CD4-positive, alpha-beta memory T cell (primary cell): ENCODE measurements at regions not wholly inside any gene's neighbourhood (a gene's known extent, or its start where the extent isn't known, plus 50 kb on each side); places are given as distances from the start of the nearest gene placed in this dataset.

Experiments
- CTCF ChIA-PET: fragments of 350-600 bp; sonication (Branson Sonifier 250); formaldehyde crosslinking; loops from one replicate; lab custom pipeline; 2021; ENCODE audit warnings: inconsistent platforms; ENCODE audit not compliant: partially characterized antibody; lab: Charles Lee
- POLR2A ChIA-PET: fragments of 350-600 bp; sonication (Branson Sonifier 250); formaldehyde crosslinking; loops from one replicate; lab custom pipeline; 2021; ENCODE audit not compliant: partially characterized antibody; lab: Charles Lee
- DNase-seq, 5 donors: peaks; one replicate each; pipeline versions ENCODE4 v3.0.0 to v3.0.0-alpha.2; 2020 to 2022; ENCODE audit warnings: mixed read lengths in 1 of 5
- H3K27ac ChIP-seq: one replicate; pipeline ENCODE4 v1.7.0; 2013; ENCODE audit warnings: low read depth, low read length
- H3K27me3 ChIP-seq: 2 replicates; pipeline ENCODE4 v1.7.0; 2013; ENCODE audit warnings: mild to moderate bottlenecking, low read length, moderate library complexity; ENCODE audit not compliant: insufficient read depth
- H3K36me3 ChIP-seq: 2 replicates; pipeline ENCODE4 v1.7.0; 2013; ENCODE audit warnings: mild to moderate bottlenecking, low read length, moderate library complexity; ENCODE audit not compliant: insufficient read depth
- H3K4me1 ChIP-seq: 2 replicates; pipeline ENCODE4 v1.7.0; 2013; ENCODE audit warnings: mild to moderate bottlenecking, low read length, moderate library complexity; ENCODE audit not compliant: insufficient read depth
- H3K4me3 ChIP-seq, 2 donors: one replicate each; pipeline ENCODE4 v1.7.0; 2013; ENCODE audit warnings: low read length in 2 of 2, mild to moderate bottlenecking in 1 of 2
- H3K9me3 ChIP-seq, 2 donors: one replicate each; pipeline ENCODE4 v1.7.0; 2013; ENCODE audit warnings: low read length in 2 of 2, control low read depth in 1 of 2; ENCODE audit not compliant: control insufficient read depth in 1 of 2
- H3K27ac Mint-ChIP-seq, 7 donors: one replicate each; pipeline ENCODE4 v1.8.0; 2020 to 2021; ENCODE audit warnings: mixed read lengths in 7 of 7, mild to moderate bottlenecking in 6 of 7, inconsistent platforms in 3 of 7, moderate library complexity in 3 of 7
- H3K27me3 Mint-ChIP-seq, 2 donors: one replicate each; pipeline ENCODE4 v1.8.0; 2020 to 2021; ENCODE audit warnings: mixed read lengths in 2 of 2
- H3K36me3 Mint-ChIP-seq, 2 donors: one replicate each; pipeline ENCODE4 v1.8.0; 2020 to 2021; ENCODE audit warnings: mixed read lengths in 2 of 2, inconsistent platforms in 1 of 2, mild to moderate bottlenecking in 1 of 2
- H3K4me1 Mint-ChIP-seq, 4 donors: one replicate each; pipeline ENCODE4 v1.8.0; 2020 to 2021; ENCODE audit warnings: mixed read lengths in 4 of 4, mild to moderate bottlenecking in 1 of 4
- H3K4me3 Mint-ChIP-seq, 8 donors: one replicate each; pipeline ENCODE4 v1.8.0; 2020 to 2021; ENCODE audit warnings: mixed read lengths in 8 of 8, mild to moderate bottlenecking in 7 of 8, moderate library complexity in 6 of 8, inconsistent platforms in 3 of 8
- H3K9me3 Mint-ChIP-seq, 8 donors: one replicate each; pipeline ENCODE4 v1.8.0; 2020 to 2021; ENCODE audit warnings: mixed read lengths in 8 of 8, mild to moderate bottlenecking in 5 of 8, inconsistent platforms in 3 of 8, moderate library complexity in 1 of 8
- intact Hi-C: fragments of 100-400 bp; cut with micrococcal nuclease; formaldehyde crosslinking; loops from one replicate; pipeline ENCODE4 v1.15.1; 2023

DNA sequence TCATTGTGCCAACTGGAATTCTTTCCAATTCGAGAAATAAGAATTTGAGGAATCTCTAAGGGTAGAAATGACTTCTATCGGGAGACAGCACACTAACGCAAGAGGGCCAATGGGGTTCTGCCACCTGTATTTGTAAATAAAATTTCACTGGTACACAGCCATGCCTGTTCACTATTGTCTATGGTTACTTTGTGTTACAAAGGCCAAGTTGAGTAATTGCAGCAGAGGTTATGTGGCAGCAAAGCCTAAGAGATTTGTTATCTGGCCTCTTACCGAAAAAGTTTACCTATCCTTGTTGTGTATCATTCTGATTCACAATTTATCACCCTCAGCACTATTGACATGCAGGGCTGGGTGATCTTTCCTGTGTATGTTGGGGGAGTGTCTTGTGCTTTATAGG is 278.0 kb downstream of the KLF5 start:
- Mint-ChIP-seq H3K27me3 (no peaks in the 10 kb centered on the region), H3K36me3 (no peaks in the 10 kb centered on the region), H3K9me3 (no peaks in the 10 kb centered on the region), H3K27ac (no peak overlapping the region), H3K4me1 (peaks cover 0 to 6% (median 2%) of the 10 kb centered on the region in 4 donors), H3K4me3 (no peak overlapping the region)
- Histone ChIP-seq H3K27me3 (no peaks in the 10 kb centered on the region), H3K4me1 (no peaks in the 10 kb centered on the region), H3K27ac (no peak overlapping the region), H3K4me3 (no peak overlapping the region), H3K9me3 (no peaks in the 10 kb centered on the region), H3K36me3 (no peaks in the 10 kb centered on the region)
- POLR2A ChIA-PET: no interaction called here
- CTCF ChIA-PET: interaction anchor here (0.6 kb wide), 1 partner anchor 25 kb away, joined by 3 read pairs; no protein-coding TSS in a partner anchor
- intact Hi-C loops: no loop called here
- DNase-seq: no peak

- Histone ChIP-seq H3K9me3 (no peaks in the 10 kb centered on the region), H3K36me3 (no peaks in the 10 kb centered on the region), H3K27ac (no peak overlapping the region), H3K4me3 (no peak overlapping the region), H3K27me3 (no peaks in the 10 kb centered on the region), H3K4me1 (no peaks in the 10 kb centered on the region)
- intact Hi-C loops: no loop called here
- DNase-seq: no peak
- ChIA-PET POLR2A (no interaction called here), CTCF (no interaction called here)
- Mint-ChIP-seq H3K36me3 (no peaks in the 10 kb centered on the region), H3K27ac (no peak overlapping the region), H3K4me3 (no peak overlapping the region), H3K9me3 (peaks cover 0 to 3% (median 0%) of the 10 kb centered on the region in 8 donors), H3K27me3 (peaks cover 0 to 3% of the 10 kb centered on the region in 2 donors), H3K4me1 (peaks cover 0 to 6% (median 2%) of the 10 kb centered on the region in 4 donors)
Observed at GRCh38 chr13:73335944-73336343, 277.1 kb downstream of the KLF5 start.

DNA sequence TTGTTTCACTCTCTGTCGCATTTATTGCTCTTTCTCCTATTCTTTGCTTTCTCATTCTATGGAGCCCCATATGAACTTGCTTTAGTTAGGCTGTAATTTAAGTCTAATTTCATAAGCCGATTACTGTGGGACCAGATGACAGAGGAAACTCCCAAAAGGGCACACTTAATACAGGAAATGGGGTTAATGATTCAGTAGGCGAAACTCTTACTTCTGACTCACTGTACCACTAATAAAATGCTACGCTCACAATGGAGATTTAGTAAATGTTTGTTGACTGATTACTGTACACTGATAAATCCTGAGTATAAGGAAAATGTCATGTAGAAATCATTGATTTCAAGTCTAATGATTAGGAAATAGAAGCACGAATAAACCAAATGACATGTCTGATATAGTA is 276.4 kb downstream of the KLF5 start:
- peaks cover 0 to 6% (median 2%) of the 10 kb centered on the region in 4 donors for H3K4me1 Mint-ChIP-seq
- no peaks in the 10 kb centered on the region for H3K4me1 ChIP-seq
- H3K4me3 Mint-ChIP-seq: no peak overlapping the region
- H3K36me3 Mint-ChIP-seq: no peaks in the 10 kb centered on the region
- no peak overlapping the region for H3K27ac Mint-ChIP-seq
- H3K27me3 Mint-ChIP-seq: peaks cover 0 to 3% of the 10 kb centered on the region in 2 donors
- no peak overlapping the region for H3K4me3 ChIP-seq
- H3K9me3 Mint-ChIP-seq: peaks cover 0 to 3% (median 0%) of the 10 kb centered on the region in 8 donors
- ChIA-PET POLR2A (no interaction called here), CTCF (no interaction called here)
- H3K27ac ChIP-seq: no peak overlapping the region
- intact Hi-C loops: no loop called here
- H3K27me3 ChIP-seq: no peaks in the 10 kb centered on the region
- H3K9me3 ChIP-seq: no peaks in the 10 kb centered on the region
- H3K36me3 ChIP-seq: no peaks in the 10 kb centered on the region
- DNase-seq: no peak

DNA sequence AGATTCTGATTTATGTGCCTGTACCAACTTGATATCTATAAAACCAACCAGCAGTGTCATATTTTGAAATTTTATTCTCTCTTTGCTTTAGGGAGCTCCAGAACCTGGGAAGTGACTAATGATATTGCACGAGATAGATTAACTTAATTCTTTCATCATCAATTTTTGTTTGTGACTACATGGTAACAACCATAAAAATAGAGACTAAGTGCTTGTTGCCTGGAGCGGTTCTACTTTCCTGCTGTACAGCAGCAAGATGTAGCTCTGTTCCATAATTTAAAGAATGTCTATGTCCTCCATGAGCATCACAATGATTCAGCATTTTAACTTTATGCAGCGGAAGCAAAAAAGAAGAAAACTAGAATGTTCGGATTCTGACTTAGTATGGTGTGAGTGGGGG is 275.6 kb downstream of the KLF5 start:
- intact Hi-C loops: no loop called here
- no peak overlapping the region for H3K27ac Mint-ChIP-seq
- H3K4me3 Mint-ChIP-seq: no peak overlapping the region
- peaks cover 0 to 3% of the 10 kb centered on the region in 2 donors for H3K27me3 Mint-ChIP-seq
- Histone ChIP-seq H3K4me1 (no peaks in the 10 kb centered on the region), H3K36me3 (no peaks in the 10 kb centered on the region), H3K9me3 (no peaks in the 10 kb centered on the region), H3K27ac (no peak overlapping the region), H3K27me3 (no peaks in the 10 kb centered on the region), H3K4me3 (no peak overlapping the region)
- no peak for DNase-seq
- no peaks in the 10 kb centered on the region for H3K36me3 Mint-ChIP-seq
- ChIA-PET CTCF (no interaction called here), POLR2A (no interaction called here)
- H3K9me3 Mint-ChIP-seq: peaks cover 0 to 3% (median 0%) of the 10 kb centered on the region in 8 donors
- H3K4me1 Mint-ChIP-seq: peaks cover 0 to 6% (median 2%) of the 10 kb centered on the region in 4 donors

- Mint-ChIP-seq H3K27me3 (peaks cover 3 to 7% of the 10 kb centered on the region in 2 donors), H3K36me3 (no peaks in the 10 kb centered on the region), H3K4me3 (no peak overlapping the region), H3K4me1 (peaks cover 0 to 6% (median 2%) of the 10 kb centered on the region in 4 donors), H3K27ac (no peak overlapping the region), H3K9me3 (peaks cover 0 to 3% (median 0%) of the 10 kb centered on the region in 8 donors)
- H3K27me3 ChIP-seq: no peaks in the 10 kb centered on the region
- no peaks in the 10 kb centered on the region for H3K36me3 ChIP-seq
- no peaks in the 10 kb centered on the region for H3K9me3 ChIP-seq
- no peak overlapping the region for H3K27ac ChIP-seq
- POLR2A ChIA-PET: no interaction called here
- CTCF ChIA-PET: no interaction called here
- no peak overlapping the region for H3K4me3 ChIP-seq
- H3K4me1 ChIP-seq: no peaks in the 10 kb centered on the region
- no peak for DNase-seq
- intact Hi-C loops: no loop called here
Observed at GRCh38 chr13:73331556-73331955, 272.8 kb downstream of the KLF5 start.

- Histone ChIP-seq H3K4me1 (no peaks in the 10 kb centered on the region), H3K4me3 (no peak overlapping the region), H3K27ac (no peak overlapping the region), H3K36me3 (no peaks in the 10 kb centered on the region), H3K27me3 (no peaks in the 10 kb centered on the region), H3K9me3 (no peaks in the 10 kb centered on the region)
- Mint-ChIP-seq H3K27me3 (peaks cover 3 to 7% of the 10 kb centered on the region in 2 donors), H3K4me3 (no peak overlapping the region), H3K4me1 (no peaks in the 10 kb centered on the region), H3K9me3 (peaks cover 0 to 3% (median 0%) of the 10 kb centered on the region in 8 donors), H3K27ac (no peak overlapping the region), H3K36me3 (no peaks in the 10 kb centered on the region)
- intact Hi-C loops: no loop called here
- ChIA-PET POLR2A (no interaction called here), CTCF (no interaction called here)
- no peak for DNase-seq
Observed at GRCh38 chr13:73329355-73329754, 270.6 kb downstream of the KLF5 start.

GRCh38 chr13:73327579-73327978 is 268.8 kb downstream of the KLF5 start:
- POLR2A ChIA-PET: no interaction called here
- DNase-seq: no peak
- Histone ChIP-seq H3K27me3 (no peaks in the 10 kb centered on the region), H3K4me3 (no peak overlapping the region), H3K27ac (no peak overlapping the region), H3K9me3 (no peaks in the 10 kb centered on the region), H3K4me1 (no peaks in the 10 kb centered on the region), H3K36me3 (no peaks in the 10 kb centered on the region)
- Mint-ChIP-seq H3K4me3 (no peak overlapping the region), H3K9me3 (peaks cover 0 to 3% (median 0%) of the 10 kb centered on the region in 8 donors), H3K36me3 (no peaks in the 10 kb centered on the region), H3K4me1 (no peaks in the 10 kb centered on the region), H3K27ac (no peak overlapping the region), H3K27me3 (peaks cover 3 to 7% of the 10 kb centered on the region in 2 donors)
- CTCF ChIA-PET: no interaction called here
- intact Hi-C loops: no loop called here
